ENCODE measurements at regions not wholly inside any gene's neighbourhood (a gene's known extent, or its start where the extent isn't known, plus 50 kb on each side); places are given as distances from the start of the nearest gene placed in this dataset.

DNA sequence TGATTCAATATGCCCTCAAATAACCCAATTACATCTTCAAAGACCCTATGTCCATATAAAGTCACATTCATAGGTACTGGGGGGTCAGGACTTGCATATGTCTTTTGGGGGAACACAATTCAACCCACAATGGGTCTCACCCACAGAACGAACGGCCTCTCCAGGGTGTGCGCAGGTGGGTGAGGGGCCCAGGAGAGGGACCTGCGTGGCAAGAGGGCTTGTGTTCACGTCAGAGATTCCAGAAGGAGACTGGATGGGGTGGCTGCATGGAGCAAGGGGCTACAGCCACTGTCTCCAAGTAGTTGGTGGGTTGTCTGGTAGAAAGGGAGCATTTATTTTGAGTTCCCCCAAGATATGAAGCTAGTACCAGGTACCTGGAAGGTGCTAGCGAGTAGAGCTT lies 212.2 kb downstream of the SEC14L1 start:
- WGBS (ENCODE audit: insufficient coverage): 100% methylated on average over 6 of the region's 6 CpGs
- no peak for DNase-seq
- Histone ChIP-seq H3K4me1 (ENCODE audit: control extremely low read depth in 1 of 4, control insufficient read depth in 4 of 4, insufficient read depth in 4 of 4, low read length in 3 of 4) (peaks cover 0 to 26% (median 22%) of the 10 kb centered on the region in 4 experiments), H3K9me3 (ENCODE audit: control extremely low read depth in 1 of 5, control insufficient read depth in 4 of 5, insufficient read depth in 2 of 5, low read depth in 1 of 5, low read length in 4 of 5) (peaks cover 0 to 1% (median 0%) of the 10 kb centered on the region in 5 experiments), H3K27ac (ENCODE audit: insufficient read depth in 1 of 2, low read depth in 1 of 2, low read length in 2 of 2, poor library complexity in 1 of 2, severe bottlenecking in 2 of 2) (no peak overlapping the region), H3K4me3 (ENCODE audit: control insufficient read depth in 1 of 7, extremely low read depth in 1 of 7, insufficient read depth in 4 of 7, low read depth in 2 of 7, low read length in 6 of 7) (no peak overlapping the region), H3K36me3 (ENCODE audit: control insufficient read depth in 4 of 4, insufficient read depth in 4 of 4, low read length in 3 of 4) (no peaks in the 10 kb centered on the region), H3K27me3 (replicated peaks in 2 of 5; ENCODE audit: control insufficient read depth in 4 of 5, insufficient read depth in 5 of 5, low read length in 4 of 5) (no peaks in the 10 kb centered on the region)
- CTCF ChIA-PET: interaction anchor here (1.0 kb wide), 2 partner anchors 21 to 47 kb away, joined by 3 read pairs; no protein-coding TSS in a partner anchor
- POLR2A ChIA-PET: no interaction called here

- 95% methylated on average over 14 of the region's 15 CpGs for WGBS (ENCODE audit: insufficient coverage)
- Histone ChIP-seq H3K27ac (ENCODE audit: insufficient read depth in 1 of 2, low read depth in 1 of 2, low read length in 2 of 2, poor library complexity in 1 of 2, severe bottlenecking in 2 of 2) (no peak overlapping the region), H3K36me3 (ENCODE audit: control insufficient read depth in 4 of 4, insufficient read depth in 4 of 4, low read length in 3 of 4) (no peaks in the 10 kb centered on the region), H3K4me1 (ENCODE audit: control extremely low read depth in 1 of 4, control insufficient read depth in 4 of 4, insufficient read depth in 4 of 4, low read length in 3 of 4) (peaks cover 0 to 26% (median 22%) of the 10 kb centered on the region in 4 experiments), H3K27me3 (replicated peaks in 2 of 5; ENCODE audit: control insufficient read depth in 4 of 5, insufficient read depth in 5 of 5, low read length in 4 of 5) (no peaks in the 10 kb centered on the region), H3K4me3 (ENCODE audit: control insufficient read depth in 1 of 7, extremely low read depth in 1 of 7, insufficient read depth in 4 of 7, low read depth in 2 of 7, low read length in 6 of 7) (no peak overlapping the region), H3K9me3 (ENCODE audit: control extremely low read depth in 1 of 5, control insufficient read depth in 4 of 5, insufficient read depth in 2 of 5, low read depth in 1 of 5, low read length in 4 of 5) (peaks cover 0 to 1% (median 0%) of the 10 kb centered on the region in 5 experiments)
- POLR2A ChIA-PET: no interaction called here
- no peak for DNase-seq
- CTCF ChIA-PET: interaction anchor here (0.7 to 1.5 kb wide), 5 partner anchors 10 to 141 kb away, joined by 3 to 6 read pairs (median 3); no protein-coding TSS in a partner anchor
Observed at GRCh38 chr17:77353684-77354419, 213.1 kb downstream of the SEC14L1 start.

DNA sequence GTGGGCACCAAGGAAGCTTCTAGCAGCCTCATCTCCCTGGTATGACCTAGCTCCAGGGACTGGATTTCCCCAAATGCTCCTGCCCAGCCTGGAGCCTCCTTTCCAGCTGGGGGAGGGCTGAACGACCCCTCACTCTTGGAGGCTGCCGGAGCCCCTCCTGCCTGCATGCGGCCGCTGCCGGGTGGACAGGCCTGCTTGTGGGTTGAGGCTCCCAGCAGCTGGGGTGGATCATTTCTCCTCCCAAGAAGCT lies 213.6 kb downstream of the SEC14L1 start:
- DNase-seq: no peak
- ChIA-PET CTCF (interaction anchor here (0.7 to 1.5 kb wide), 3 partner anchors 11 to 141 kb away, joined by 3 to 6 read pairs (median 5); no protein-coding TSS in a partner anchor), POLR2A (no interaction called here)
- peaks cover 0 to 26% (median 22%) of the 10 kb centered on the region in 4 experiments for H3K4me1 ChIP-seq (ENCODE audit: control extremely low read depth in 1 of 4, control insufficient read depth in 4 of 4, insufficient read depth in 4 of 4, low read length in 3 of 4)
- H3K27me3 ChIP-seq (replicated peaks in 2 of 5; ENCODE audit: control insufficient read depth in 4 of 5, insufficient read depth in 5 of 5, low read length in 4 of 5): no peaks in the 10 kb centered on the region
- no peaks in the 10 kb centered on the region for H3K36me3 ChIP-seq (ENCODE audit: control insufficient read depth in 4 of 4, insufficient read depth in 4 of 4, low read length in 3 of 4)
- no peak overlapping the region for H3K4me3 ChIP-seq (ENCODE audit: control insufficient read depth in 1 of 7, extremely low read depth in 1 of 7, insufficient read depth in 4 of 7, low read depth in 2 of 7, low read length in 6 of 7)
- H3K27ac ChIP-seq (ENCODE audit: insufficient read depth in 1 of 2, low read depth in 1 of 2, low read length in 2 of 2, poor library complexity in 1 of 2, severe bottlenecking in 2 of 2): no peak overlapping the region
- 100% methylated on average over 5 of the region's 5 CpGs for WGBS (ENCODE audit: insufficient coverage)
- peaks cover 0 to under 1% (median 0%) of the 10 kb centered on the region in 5 experiments for H3K9me3 ChIP-seq (ENCODE audit: control extremely low read depth in 1 of 5, control insufficient read depth in 4 of 5, insufficient read depth in 2 of 5, low read depth in 1 of 5, low read length in 4 of 5)

DNA sequence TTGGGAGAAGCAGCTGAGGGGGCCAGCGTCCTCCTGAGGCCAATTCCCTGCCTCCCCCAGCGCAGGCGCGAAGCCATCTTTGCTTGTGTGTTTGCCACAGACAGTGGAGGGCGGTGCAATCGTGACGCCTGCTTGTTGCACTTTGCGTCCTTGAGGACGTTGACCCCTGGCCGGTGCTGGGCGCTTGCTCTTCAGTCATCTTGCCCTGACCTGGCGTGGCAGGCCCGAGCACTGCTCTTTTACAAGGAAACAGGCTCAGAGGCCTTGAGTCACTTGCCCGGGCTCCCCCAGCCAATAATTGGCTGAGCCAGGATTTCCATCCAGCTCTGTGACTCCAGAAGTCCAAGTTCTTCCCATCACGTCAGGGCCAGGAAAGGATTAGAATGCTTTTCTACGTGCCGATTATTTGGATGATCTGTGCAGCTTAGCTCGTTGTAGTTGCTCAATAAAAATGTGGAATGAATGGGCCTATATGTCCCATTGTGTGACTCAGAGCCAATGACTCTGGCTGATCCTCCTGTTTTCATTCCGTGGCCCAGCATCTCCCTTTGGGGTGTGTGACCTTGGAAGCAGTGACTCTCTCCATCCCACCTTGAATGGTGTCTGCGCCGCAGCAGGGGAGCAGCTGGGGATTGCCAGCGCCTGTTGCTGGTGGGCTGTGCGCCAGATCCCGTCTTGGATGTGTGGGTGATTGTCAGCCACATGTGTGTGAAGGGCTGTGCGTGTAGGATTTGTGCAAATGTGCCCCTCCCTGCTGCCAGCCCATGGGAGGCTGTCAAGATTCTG lies 214.1 kb downstream of the SEC14L1 start:
- Histone ChIP-seq H3K27me3 (replicated peaks in 2 of 5; ENCODE audit: control insufficient read depth in 4 of 5, insufficient read depth in 5 of 5, low read length in 4 of 5) (no peaks in the 10 kb centered on the region), H3K9me3 (ENCODE audit: control extremely low read depth in 1 of 5, control insufficient read depth in 4 of 5, insufficient read depth in 2 of 5, low read depth in 1 of 5, low read length in 4 of 5) (no peaks in the 10 kb centered on the region), H3K36me3 (ENCODE audit: control insufficient read depth in 4 of 4, insufficient read depth in 4 of 4, low read length in 3 of 4) (no peaks in the 10 kb centered on the region), H3K27ac (ENCODE audit: insufficient read depth in 1 of 2, low read depth in 1 of 2, low read length in 2 of 2, poor library complexity in 1 of 2, severe bottlenecking in 2 of 2) (no peak overlapping the region), H3K4me3 (ENCODE audit: control insufficient read depth in 1 of 7, extremely low read depth in 1 of 7, insufficient read depth in 4 of 7, low read depth in 2 of 7, low read length in 6 of 7) (no peak overlapping the region), H3K4me1 (ENCODE audit: control extremely low read depth in 1 of 4, control insufficient read depth in 4 of 4, insufficient read depth in 4 of 4, low read length in 3 of 4) (peaks cover 0 to 24% (median 22%) of the 10 kb centered on the region in 4 experiments)
- POLR2A ChIA-PET: no interaction called here
- CTCF ChIA-PET: interaction anchor here (1.4 to 1.5 kb wide), 2 partner anchors 11 to 140 kb away, joined by 5 to 6 read pairs; no protein-coding TSS in a partner anchor
- DNase-seq: no peak
- WGBS (ENCODE audit: insufficient coverage): 95% methylated on average over 23 of the region's 25 CpGs

- Histone ChIP-seq H3K9me3 (ENCODE audit: control extremely low read depth in 1 of 5, control insufficient read depth in 4 of 5, insufficient read depth in 2 of 5, low read depth in 1 of 5, low read length in 4 of 5) (no peaks in the 10 kb centered on the region), H3K4me1 (ENCODE audit: control extremely low read depth in 1 of 4, control insufficient read depth in 4 of 4, insufficient read depth in 4 of 4, low read length in 3 of 4) (peaks cover 0 to 13% (median 10%) of the 10 kb centered on the region in 4 experiments), H3K36me3 (ENCODE audit: control insufficient read depth in 4 of 4, insufficient read depth in 4 of 4, low read length in 3 of 4) (no peaks in the 10 kb centered on the region), H3K27ac (ENCODE audit: insufficient read depth in 1 of 2, low read depth in 1 of 2, low read length in 2 of 2, poor library complexity in 1 of 2, severe bottlenecking in 2 of 2) (no peak overlapping the region), H3K4me3 (ENCODE audit: control insufficient read depth in 1 of 7, extremely low read depth in 1 of 7, insufficient read depth in 4 of 7, low read depth in 2 of 7, low read length in 6 of 7) (no peak overlapping the region), H3K27me3 (replicated peaks in 2 of 5; ENCODE audit: control insufficient read depth in 4 of 5, insufficient read depth in 5 of 5, low read length in 4 of 5) (no peaks in the 10 kb centered on the region)
- CTCF ChIA-PET: interaction anchor here (0.6 to 1.9 kb wide), 3 partner anchors 9 to 18 kb away, joined by 3 to 4 read pairs (median 3); no protein-coding TSS in a partner anchor
- POLR2A ChIA-PET: interaction anchor here (1.2 kb wide), 1 partner anchor 9 kb away, joined by 5 read pairs; no protein-coding TSS in a partner anchor
- peak in 1 of 3 donors; percentile 35 for DNase-seq
- WGBS (ENCODE audit: insufficient coverage): 84% methylated on average over 7 of the region's 15 CpGs
Observed at GRCh38 chr17:77356109-77356689, 215.4 kb downstream of the SEC14L1 start.

DNA sequence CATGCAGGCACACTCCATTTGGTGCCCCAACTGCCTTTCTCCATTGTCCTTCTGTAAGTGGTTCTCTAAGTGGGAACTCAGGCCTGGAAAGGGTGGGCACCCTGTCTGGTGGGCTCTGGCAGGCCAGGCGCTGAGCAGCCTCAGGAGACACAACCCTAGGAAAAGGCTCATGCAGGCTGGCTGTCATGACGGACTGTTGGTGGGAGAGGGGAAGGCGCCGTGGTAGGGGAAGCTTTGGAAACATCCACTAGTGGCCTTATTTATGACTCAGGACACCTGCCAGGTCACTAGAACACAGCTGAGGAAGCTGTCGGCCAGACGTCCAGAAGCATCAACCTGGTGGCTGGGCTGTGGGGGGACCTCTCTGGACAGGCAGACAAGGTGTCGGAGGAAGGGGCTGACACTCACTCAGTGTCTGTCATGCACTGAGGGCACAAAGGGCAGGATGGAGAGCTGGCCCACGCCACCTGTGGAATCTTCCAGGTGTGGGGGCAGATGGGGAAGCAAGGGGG lies 216.0 kb downstream of the SEC14L1 start:
- Histone ChIP-seq H3K4me1 (ENCODE audit: control extremely low read depth in 1 of 4, control insufficient read depth in 4 of 4, insufficient read depth in 4 of 4, low read length in 3 of 4) (peaks cover 0 to 9% (median 7%) of the 10 kb centered on the region in 4 experiments), H3K27ac (ENCODE audit: insufficient read depth in 1 of 2, low read depth in 1 of 2, low read length in 2 of 2, poor library complexity in 1 of 2, severe bottlenecking in 2 of 2) (no peak overlapping the region), H3K9me3 (ENCODE audit: control extremely low read depth in 1 of 5, control insufficient read depth in 4 of 5, insufficient read depth in 2 of 5, low read depth in 1 of 5, low read length in 4 of 5) (no peaks in the 10 kb centered on the region), H3K4me3 (ENCODE audit: control insufficient read depth in 1 of 7, extremely low read depth in 1 of 7, insufficient read depth in 4 of 7, low read depth in 2 of 7, low read length in 6 of 7) (no peak overlapping the region), H3K36me3 (ENCODE audit: control insufficient read depth in 4 of 4, insufficient read depth in 4 of 4, low read length in 3 of 4) (no peaks in the 10 kb centered on the region), H3K27me3 (replicated peaks in 2 of 5; ENCODE audit: control insufficient read depth in 4 of 5, insufficient read depth in 5 of 5, low read length in 4 of 5) (no peaks in the 10 kb centered on the region)
- 62% methylated on average over 2 of the region's 8 CpGs for WGBS (ENCODE audit: insufficient coverage)
- DNase-seq: peak in 2 of 3 donors; percentile 59 to 72
- ChIA-PET CTCF (interaction anchor here (0.7 to 1.9 kb wide), 4 partner anchors 9 to 18 kb away, joined by 3 to 4 read pairs (median 3); no protein-coding TSS in a partner anchor), POLR2A (interaction anchor here (0.6 to 1.2 kb wide), 3 partner anchors 9 to 18 kb away, joined by 3 to 5 read pairs (median 3); no protein-coding TSS in a partner anchor)
